Kidney (tissue), 13 donors: ENCODE measurements at regions not wholly inside any gene's neighbourhood (a gene's known extent, or its start where the extent isn't known, plus 50 kb on each side); places are given as distances from the start of the nearest gene placed in this dataset.

Experiments
- DNase-seq, 5 donors: peaks; one replicate each; pipeline ENCODE4 v3.0.0-alpha.2; 2013 to 2020
- FAIRE-seq: peaks from 2 replicates; lab custom pipeline; 2012; peaks lifted over from hg19 to GRCh38; lab: Jason Lieb, UNC
- H3K27ac ChIP-seq, 2 donors: one replicate each; pipeline ENCODE4 v1.7.0; 2013; ENCODE audit warnings: low read depth in 2 of 2, low read length in 2 of 2, inconsistent platforms in 1 of 2
- H3K27me3 ChIP-seq: one replicate; pipeline ENCODE4 v1.7.1; 2013; ENCODE audit warnings: low read length, inconsistent platforms; ENCODE audit not compliant: control insufficient read depth, insufficient read depth
- H3K36me3 ChIP-seq, 3 donors: one replicate each; pipeline versions ENCODE4 v1.7.0 to v1.7.1; 2013; ENCODE audit warnings: low read length in 3 of 3, control low read depth in 1 of 3, inconsistent platforms in 1 of 3; ENCODE audit not compliant: insufficient read depth in 3 of 3, control insufficient read depth in 2 of 3
- H3K4me1 ChIP-seq, 3 donors: one replicate each; pipeline versions ENCODE4 v1.7.0 to v1.7.1; 2013; ENCODE audit warnings: low read length in 3 of 3, inconsistent platforms in 1 of 3, low read depth in 1 of 3; ENCODE audit not compliant: control insufficient read depth in 2 of 3, insufficient read depth in 2 of 3
- H3K4me3 ChIP-seq, 3 donors: one replicate each; pipeline versions ENCODE4 v1.7.0 to v1.8.1; 2013; ENCODE audit warnings: low read length in 3 of 3, control low read depth in 1 of 3, inconsistent platforms in 1 of 3
- H3K9ac ChIP-seq, 3 donors: one replicate each; pipeline versions ENCODE4 v1.7.0 to v1.7.1; 2013; ENCODE audit warnings: low read length in 3 of 3, control low read depth in 1 of 3, inconsistent platforms in 1 of 3
- H3K9me3 ChIP-seq, 3 donors: one replicate each; pipeline versions ENCODE4 v1.7.0 to v1.7.1; 2013; ENCODE audit warnings: low read length in 3 of 3, control low read depth in 1 of 3, inconsistent platforms in 1 of 3; ENCODE audit not compliant: control insufficient read depth in 2 of 3, insufficient read depth in 1 of 3
- CTCF ChIP-seq: IDR thresholded peaks from 3 replicates; pipeline ENCODE4 v1.5.1; 2012; ENCODE audit warnings: mild to moderate bottlenecking, moderate library complexity, borderline replicate concordance; ENCODE audit not compliant: insufficient read depth; ENCODE audit errors: extremely low read depth
- intact Hi-C: fragments of 100-400 bp; cut with DNase I; formaldehyde crosslinking; loops from one replicate; pipeline ENCODE4 v1.11.1; 2022
- donor health status: control.
- donor health status: control.
- donor health status: control.
- donor health status: control.
- donor health status: control.
- donor health status: DM: yes; HTN: yes; CAD: no.
- donor health status: Normal renal cell carcinoma (clear cell type).

DNA sequence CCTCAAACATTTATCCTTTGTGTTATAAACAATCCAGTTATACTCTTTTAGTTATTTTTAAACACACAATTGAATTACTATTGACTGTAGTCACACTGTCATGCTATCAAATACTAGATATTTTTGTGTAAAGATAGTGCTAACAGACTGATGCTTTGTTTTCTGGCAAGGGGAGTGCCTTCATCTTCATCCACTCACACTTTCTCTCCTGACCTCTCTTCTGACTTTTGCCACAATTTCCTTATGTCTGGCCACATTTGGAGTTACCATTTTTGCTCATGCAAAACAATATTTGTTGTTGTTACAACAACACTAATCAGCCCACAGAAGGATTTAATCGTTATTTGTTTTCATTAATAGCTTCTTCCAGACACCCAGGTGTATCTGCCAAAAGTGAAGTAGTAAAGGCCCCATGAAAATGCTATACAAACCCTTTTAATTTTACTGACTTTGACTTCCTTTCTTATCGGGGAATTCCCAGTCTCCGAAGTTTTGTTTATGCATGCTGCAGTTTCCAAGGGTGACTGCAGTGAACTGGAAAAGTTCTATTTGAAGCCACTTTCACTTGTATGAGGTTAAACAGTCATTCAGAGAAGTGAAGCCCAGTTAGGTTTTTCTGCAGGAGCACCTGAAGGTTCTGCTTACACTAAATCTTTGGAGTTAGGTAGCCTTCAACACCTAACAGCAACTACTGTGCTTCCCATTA lies 66.1 kb upstream of the FRY start:
- H3K4me1 ChIP-seq: peaks cover 5 to 7% (median 7%) of the 10 kb centered on the region in 3 donors
- FAIRE-seq (peak; percentile 62), DNase-seq (peak in 3 of 5 donors; percentile 30 to 86 (median 83))
- intact Hi-C loops: no loop called here
- H3K27ac ChIP-seq: peak overlapping the region in 1 of 2 donors; percentile 36
- H3K9me3 ChIP-seq: no peaks in the 10 kb centered on the region
- no peaks in the 10 kb centered on the region for H3K27me3 ChIP-seq
- no peak overlapping the region for H3K9ac ChIP-seq
- H3K4me3 ChIP-seq: peak overlapping the region in 1 of 3 donors; percentile 23
- no peaks in the 10 kb centered on the region for H3K36me3 ChIP-seq
- TF ChIP-seq CTCF: no peak

DNA sequence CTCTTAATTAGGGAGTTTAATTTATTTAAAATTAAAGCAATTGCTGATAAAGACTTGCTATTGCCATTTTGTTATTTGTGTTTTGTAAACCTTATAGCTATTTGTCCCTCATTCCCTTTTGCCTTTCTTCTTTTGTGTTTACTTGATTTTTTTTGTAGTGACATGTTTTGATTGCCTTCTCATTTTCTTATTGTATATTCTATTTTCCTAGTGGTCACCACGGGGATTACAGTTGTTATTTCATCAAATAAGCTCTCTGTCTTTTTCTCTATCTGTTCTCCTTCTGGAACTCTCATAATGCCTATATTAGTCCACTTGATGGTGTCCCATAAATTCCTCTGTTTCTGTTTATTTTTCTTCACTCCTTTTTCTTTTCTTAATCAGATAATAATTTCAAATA lies 64.4 kb upstream of the FRY start:
- Histone ChIP-seq H3K4me1 (peaks cover 5 to 7% (median 7%) of the 10 kb centered on the region in 3 donors), H3K9ac (no peak overlapping the region), H3K27me3 (no peaks in the 10 kb centered on the region), H3K36me3 (no peaks in the 10 kb centered on the region), H3K9me3 (no peaks in the 10 kb centered on the region), H3K27ac (no peak overlapping the region), H3K4me3 (no peak overlapping the region)
- intact Hi-C loops: no loop called here
- FAIRE-seq (no peak), DNase-seq (no peak)
- TF ChIP-seq CTCF: no peak

DNA sequence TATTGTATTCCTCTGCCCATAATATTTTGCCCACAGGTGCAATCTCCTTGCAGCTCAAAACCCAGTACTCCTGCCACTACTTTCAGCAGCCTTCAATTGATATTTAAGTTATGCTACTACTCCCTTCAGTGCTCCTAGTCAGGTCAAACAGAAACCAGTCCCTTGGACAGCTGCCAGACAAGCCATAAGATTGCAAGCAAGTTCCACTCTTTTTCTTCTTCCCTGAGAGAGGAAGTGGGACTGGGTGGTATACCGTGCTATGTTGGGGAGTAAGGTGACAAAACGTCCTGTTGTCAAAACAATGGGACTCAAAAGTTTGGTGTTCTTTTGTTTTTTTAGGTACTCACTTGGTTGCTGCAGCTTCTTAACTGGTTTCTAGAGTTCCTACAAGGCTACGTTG lies 63.1 kb upstream of the FRY start:
- DNase-seq: peak in 1 of 5 donors; percentile 22

More for the DNA sequence above, 63.1 kb upstream of the FRY start:
- no peak for TF ChIP-seq CTCF
- Histone ChIP-seq H3K36me3 (no peaks in the 10 kb centered on the region), H3K9me3 (no peaks in the 10 kb centered on the region), H3K9ac (no peak overlapping the region), H3K27me3 (no peaks in the 10 kb centered on the region), H3K4me3 (no peak overlapping the region), H3K27ac (no peak overlapping the region), H3K4me1 (peaks cover 5 to 7% (median 7%) of the 10 kb centered on the region in 3 donors)
- intact Hi-C loops: no loop called here
- FAIRE-seq: no peak
